SU-DHL-6 (cell line): ENCODE measurements at regions not wholly inside any gene's neighbourhood (a gene's known extent, or its start where the extent isn't known, plus 50 kb on each side); places are given as distances from the start of the nearest gene placed in this dataset.

Experiments
- H2AFZ ChIP-seq: fragments of 200-600 bp; sonication (generic); 2 replicates; pipeline ENCODE4 v1.6.1; 2014; ENCODE audit warnings: low read depth, mild to moderate bottlenecking, moderate library complexity, mixed read lengths, antibody characterized with exemption, low read length; ENCODE audit not compliant: severe bottlenecking
- H3F3A ChIP-seq: fragments of 200-600 bp; shearing (Covaris generic); 2 replicates; pipeline ENCODE4 v1.6.0; 2016; ENCODE audit warnings: antibody characterized with exemption, mild to moderate bottlenecking; ENCODE audit not compliant: insufficient read depth
- H3K27ac ChIP-seq: fragments of 200-600 bp; sonication (generic); 2 replicates; pipeline ENCODE4 v1.5.1; 2016; ENCODE audit warnings: low read depth, mild to moderate bottlenecking, low read length, moderate library complexity, mixed read lengths
- H3K27me3 ChIP-seq: fragments of 200-600 bp; sonication (generic), shearing (Covaris generic); 2 replicates; pipeline ENCODE4 v1.6.0; 2014; ENCODE audit warnings: mild to moderate bottlenecking, low read length
- H3K36me3 ChIP-seq: fragments of 200-600 bp; sonication (generic); 2 replicates; pipeline ENCODE4 v1.6.1; 2014; ENCODE audit warnings: mild to moderate bottlenecking, low read length, mixed read lengths
- H3K4me2 ChIP-seq: fragments of 300-600, 200-600 bp; shearing (Covaris generic), sonication (generic); 2 replicates; pipeline ENCODE4 v1.6.0; 2014; ENCODE audit warnings: low read length, low read depth, mild to moderate bottlenecking; ENCODE audit not compliant: poor library complexity, severe bottlenecking
- H3K4me3 ChIP-seq: fragments of 200-600 bp; sonication (generic); 2 replicates; pipeline ENCODE4 v1.5.1; 2014; ENCODE audit warnings: antibody characterized with exemption, low read length, mild to moderate bottlenecking, mixed read lengths; ENCODE audit not compliant: insufficient read depth, poor library complexity, severe bottlenecking
- H3K79me2 ChIP-seq: fragments of 200-600 bp; sonication (generic); 2 replicates; pipeline ENCODE4 v1.6.1; 2014; ENCODE audit warnings: mild to moderate bottlenecking, low read length, moderate library complexity; ENCODE audit not compliant: insufficient read depth
- H3K9ac ChIP-seq: fragments of 200-600 bp; sonication (generic); 2 replicates; pipeline ENCODE4 v1.7.0; 2014; ENCODE audit warnings: mild to moderate bottlenecking, low read length
- H3K9me2 ChIP-seq: fragments of 200-600 bp; sonication (generic); replicated peaks from 2 replicates; pipeline ENCODE4 v1.6.1; 2014; ENCODE audit warnings: low read length; ENCODE audit not compliant: insufficient read depth
- H3K9me3 ChIP-seq: fragments of 200-600 bp; sonication (generic); 2 replicates; pipeline ENCODE4 v1.6.1; 2014; ENCODE audit warnings: low read length, mixed read lengths; ENCODE audit not compliant: insufficient read depth
- H4K20me1 ChIP-seq: fragments of 200-600 bp; sonication (generic); 2 replicates; pipeline ENCODE4 v1.6.1; 2014; ENCODE audit warnings: low read depth, mild to moderate bottlenecking, antibody characterized with exemption, low read length, moderate library complexity, mixed read lengths
- EZH2phosphoT487 ChIP-seq: fragments of 200-600 bp; sonication (generic), shearing (Covaris generic); conservative IDR thresholded peaks from 2 replicates; pipeline ENCODE4 v1.6.1; 2018; ENCODE audit warnings: mild to moderate bottlenecking, antibody characterized with exemption, low read length, moderate library complexity, mixed read lengths
- TF ChIP-seq, protein P1 (sequence below): fragments of 200-600 bp; sonication (generic); IDR thresholded peaks from one replicate; pipeline ENCODE4 v1.5.1; 2017; ENCODE audit warnings: antibody characterized with exemption, mild to moderate bottlenecking, low read length, moderate library complexity; ENCODE audit not compliant: insufficient read depth, poor library complexity, severe bottlenecking

DNA sequence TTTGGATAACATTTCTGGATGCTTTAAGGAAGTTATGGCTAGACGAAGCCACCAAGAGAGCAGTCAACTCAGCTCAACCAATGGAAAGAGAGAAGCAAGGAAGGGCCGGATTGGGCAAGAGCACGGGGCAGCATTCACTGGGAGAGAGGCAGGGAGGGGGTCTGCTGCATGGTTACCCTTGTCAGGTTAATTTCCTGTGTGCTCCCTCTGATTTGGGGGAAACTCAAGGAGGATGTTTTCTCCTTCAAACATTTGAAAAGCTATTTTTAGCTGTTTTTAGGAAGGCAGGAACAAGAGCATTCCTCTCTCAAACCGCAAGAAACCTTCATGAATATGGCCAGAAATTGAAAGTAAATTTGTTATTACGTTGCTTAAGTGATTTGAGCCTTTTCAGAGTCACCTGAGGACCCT is 118.5 kb upstream of the ZFHX3 start:
- Histone ChIP-seq H3K36me3 (no peaks in the 10 kb centered on the region), H3K27me3 (no peaks in the 10 kb centered on the region), H3K9me3 (no peaks in the 10 kb centered on the region), H3F3A (no peaks in the 10 kb centered on the region), H3K79me2 (no peaks in the 10 kb centered on the region), H4K20me1 (no peaks in the 10 kb centered on the region), H3K4me2 (no peak overlapping the region), H2AFZ (no peak overlapping the region), H3K9ac (no peak overlapping the region), H3K9me2 (no peaks in the 10 kb centered on the region), H3K4me3 (no peak overlapping the region), H3K27ac (no peak overlapping the region)
- no peak for TF ChIP-seq EZH2phosphoT487
- TF ChIP-seq, protein P1, sequence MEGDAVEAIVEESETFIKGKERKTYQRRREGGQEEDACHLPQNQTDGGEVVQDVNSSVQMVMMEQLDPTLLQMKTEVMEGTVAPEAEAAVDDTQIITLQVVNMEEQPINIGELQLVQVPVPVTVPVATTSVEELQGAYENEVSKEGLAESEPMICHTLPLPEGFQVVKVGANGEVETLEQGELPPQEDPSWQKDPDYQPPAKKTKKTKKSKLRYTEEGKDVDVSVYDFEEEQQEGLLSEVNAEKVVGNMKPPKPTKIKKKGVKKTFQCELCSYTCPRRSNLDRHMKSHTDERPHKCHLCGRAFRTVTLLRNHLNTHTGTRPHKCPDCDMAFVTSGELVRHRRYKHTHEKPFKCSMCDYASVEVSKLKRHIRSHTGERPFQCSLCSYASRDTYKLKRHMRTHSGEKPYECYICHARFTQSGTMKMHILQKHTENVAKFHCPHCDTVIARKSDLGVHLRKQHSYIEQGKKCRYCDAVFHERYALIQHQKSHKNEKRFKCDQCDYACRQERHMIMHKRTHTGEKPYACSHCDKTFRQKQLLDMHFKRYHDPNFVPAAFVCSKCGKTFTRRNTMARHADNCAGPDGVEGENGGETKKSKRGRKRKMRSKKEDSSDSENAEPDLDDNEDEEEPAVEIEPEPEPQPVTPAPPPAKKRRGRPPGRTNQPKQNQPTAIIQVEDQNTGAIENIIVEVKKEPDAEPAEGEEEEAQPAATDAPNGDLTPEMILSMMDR = no peak

DNA sequence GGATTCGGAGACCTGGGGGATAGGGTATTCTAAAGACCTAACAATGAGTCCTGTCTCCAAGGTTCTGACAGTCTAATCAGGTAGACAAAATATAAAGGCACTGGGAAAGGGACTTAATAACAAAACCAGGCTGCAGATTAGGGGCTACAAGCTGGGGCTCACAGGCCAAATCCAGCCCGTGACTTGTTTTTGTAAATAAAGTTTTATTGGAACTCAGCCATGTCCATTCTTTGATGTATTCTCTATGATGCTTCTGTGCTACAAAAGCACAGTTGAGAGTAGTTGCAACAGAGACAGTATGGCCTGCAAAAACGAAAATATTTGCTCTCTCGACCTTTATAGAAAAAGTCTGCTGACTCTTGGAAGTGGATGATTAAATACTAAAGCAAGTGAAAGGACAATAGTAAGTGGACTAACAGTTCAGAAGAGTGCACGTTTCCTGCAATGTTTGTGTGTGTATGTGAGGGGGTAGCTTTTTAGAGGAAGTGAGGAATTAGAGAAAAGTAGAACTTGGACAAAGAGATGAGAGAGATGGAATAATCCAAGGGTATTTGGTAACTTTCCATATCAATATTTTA is 115.4 kb upstream of the ZFHX3 start:
- Histone ChIP-seq H3K9me2 (no peaks in the 10 kb centered on the region), H3K9ac (no peak overlapping the region), H3K9me3 (no peaks in the 10 kb centered on the region), H3K4me3 (no peak overlapping the region), H3K27me3 (no peaks in the 10 kb centered on the region), H3K79me2 (no peaks in the 10 kb centered on the region), H4K20me1 (no peaks in the 10 kb centered on the region), H3K4me2 (no peak overlapping the region), H3K36me3 (no peaks in the 10 kb centered on the region), H3F3A (no peaks in the 10 kb centered on the region), H3K27ac (no peak overlapping the region), H2AFZ (no peak overlapping the region)
- TF ChIP-seq, protein P1 = no peak
- no peak for TF ChIP-seq EZH2phosphoT487

DNA sequence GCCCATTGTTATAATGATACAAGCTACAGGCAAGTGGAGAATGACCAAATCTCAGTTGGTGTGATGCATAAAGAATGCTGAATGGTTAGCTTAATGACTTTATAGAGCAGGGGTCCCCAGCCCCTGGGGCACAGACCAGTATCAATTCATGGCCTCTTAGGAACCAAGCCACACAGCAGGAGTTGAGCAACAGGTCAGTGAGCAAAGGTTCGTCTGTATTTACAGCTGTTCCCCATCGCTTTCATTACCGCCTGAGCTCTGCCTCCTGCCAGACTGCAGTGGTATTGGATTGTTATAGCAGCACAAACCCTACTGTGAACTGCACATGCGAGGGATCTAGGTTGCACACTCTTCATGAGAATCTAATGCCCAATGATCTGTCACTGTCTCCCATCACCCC is 114.0 kb upstream of the ZFHX3 start:
- H3K27me3 ChIP-seq = no peaks in the 10 kb centered on the region
- no peaks in the 10 kb centered on the region for H3K36me3 ChIP-seq
- H4K20me1 ChIP-seq = no peaks in the 10 kb centered on the region
- no peak overlapping the region for H3K27ac ChIP-seq
- no peak overlapping the region for H2AFZ ChIP-seq
- H3K9me3 ChIP-seq = no peaks in the 10 kb centered on the region
- no peaks in the 10 kb centered on the region for H3F3A ChIP-seq
- TF ChIP-seq, protein P1 = no peak
- TF ChIP-seq EZH2phosphoT487 = no peak
- no peak overlapping the region for H3K4me2 ChIP-seq
- H3K9me2 ChIP-seq = no peaks in the 10 kb centered on the region
- H3K79me2 ChIP-seq = no peaks in the 10 kb centered on the region
- H3K4me3 ChIP-seq = no peak overlapping the region
- no peak overlapping the region for H3K9ac ChIP-seq
